WERI-Rb-1 (cell line): ENCODE measurements at regions not wholly inside any gene's neighbourhood (a gene's known extent, or its start where the extent isn't known, plus 50 kb on each side); places are given as distances from the start of the nearest gene placed in this dataset.
"Not testable (repeated sequence)": the region's sequence is repeated elsewhere in the genome, so short reads cannot be mapped to it uniquely, and the experiment has no call there.

ENCODE experiments used
- DNase-seq: peaks from one replicate; pipeline ENCODE4 v3.0.0-alpha.2; 2020
- H3K27ac ChIP-seq: fragments of 250-450 bp; sonication (Bioruptor Pico); 2 replicates; pipeline ENCODE4 v1.5.1; 2020; ENCODE audit warnings: mild to moderate bottlenecking, moderate library complexity
- H3K27me3 ChIP-seq: fragments of 250-450 bp; sonication (Bioruptor Pico); 2 replicates; pipeline ENCODE4 v1.5.1; 2021; ENCODE audit warnings: mild to moderate bottlenecking, low read depth, moderate library complexity; ENCODE audit not compliant: insufficient read depth, severe bottlenecking
- H3K36me3 ChIP-seq: fragments of 250-450 bp; sonication (Bioruptor Pico); 2 replicates; pipeline ENCODE4 v1.5.1; 2020; ENCODE audit warnings: mild to moderate bottlenecking, moderate library complexity
- H3K4me3 ChIP-seq: 2 replicates; pipeline ENCODE4 v1.5.1; 2011; ENCODE audit warnings: low read depth, mild to moderate bottlenecking, control low read depth, low read length
- H3K9me3 ChIP-seq: fragments of 250-450 bp; sonication (Bioruptor Pico); 2 replicates; pipeline ENCODE4 v1.5.1; 2021; ENCODE audit warnings: mild to moderate bottlenecking, moderate library complexity; ENCODE audit not compliant: severe bottlenecking
- CTCF ChIP-seq: IDR thresholded peaks from 2 replicates; pipeline ENCODE4 v1.5.1; 2011; ENCODE audit warnings: low read depth, mild to moderate bottlenecking, control low read depth, inconsistent platforms, low read length

- no peak for DNase-seq
- no peak overlapping the region for H3K4me3 ChIP-seq
- TF ChIP-seq CTCF: no peak
- H3K36me3 ChIP-seq: no peaks in the 10 kb centered on the region
- peaks cover 4% of the 10 kb centered on the region for H3K9me3 ChIP-seq
- H3K27ac ChIP-seq: no peak overlapping the region
- peaks cover 54% of the 10 kb centered on the region for H3K27me3 ChIP-seq
Measured at GRCh38 chr14:38930022-38930421, 173.0 kb downstream of the SEC23A start.

GRCh38 chr14:38929416-38929815 lies 173.6 kb downstream of the SEC23A start:
- no peak for DNase-seq
- TF ChIP-seq CTCF: no peak
- Histone ChIP-seq H3K4me3 (no peak overlapping the region), H3K27me3 (peaks cover 48% of the 10 kb centered on the region), H3K36me3 (no peaks in the 10 kb centered on the region), H3K9me3 (peaks cover 4% of the 10 kb centered on the region), H3K27ac (no peak overlapping the region)

GRCh38 chr14:38921893-38922292 lies 181.1 kb downstream of the SEC23A start:
- peaks cover 22% of the 10 kb centered on the region for H3K27me3 ChIP-seq
- not testable (repeated sequence) for H3K36me3 ChIP-seq, H3K27ac ChIP-seq, H3K9me3 ChIP-seq, DNase-seq, H3K4me3 ChIP-seq

- Histone ChIP-seq H3K36me3 (no peaks in the 10 kb centered on the region), H3K4me3 (no peak overlapping the region), H3K9me3 (no peaks in the 10 kb centered on the region), H3K27me3 (peaks cover 69% of the 10 kb centered on the region), H3K27ac (no peak overlapping the region)
- DNase-seq: no peak
- TF ChIP-seq CTCF: no peak
Measured at GRCh38 chr14:38915125-38915524, 187.9 kb downstream of the SEC23A start.

GRCh38 chr14:38910092-38910491 lies 192.9 kb downstream of the SEC23A start:
- DNase-seq: no peak
- TF ChIP-seq CTCF: no peak
- no peaks in the 10 kb centered on the region for H3K9me3 ChIP-seq
- no peak overlapping the region for H3K27ac ChIP-seq
- H3K36me3 ChIP-seq: no peaks in the 10 kb centered on the region
- peaks cover 76% of the 10 kb centered on the region for H3K27me3 ChIP-seq
- no peak overlapping the region for H3K4me3 ChIP-seq

- no peak for DNase-seq
- no peaks in the 10 kb centered on the region for H3K9me3 ChIP-seq
- no peaks in the 10 kb centered on the region for H3K36me3 ChIP-seq
- no peak overlapping the region for H3K4me3 ChIP-seq
- peaks cover 65% of the 10 kb centered on the region for H3K27me3 ChIP-seq
- no peak for TF ChIP-seq CTCF
- no peak overlapping the region for H3K27ac ChIP-seq
Measured at GRCh38 chr14:38904959-38905358, 198.1 kb downstream of the SEC23A start.
